Esophagus muscularis mucosa (tissue), 4 donors: ENCODE measurements at regions not wholly inside any gene's neighbourhood (a gene's known extent, or its start where the extent isn't known, plus 50 kb on each side); places are given as distances from the start of the nearest gene placed in this dataset.

Experiments used
- DNase-seq: peaks from one replicate; pipeline ENCODE4 v3.0.0-alpha.2; 2017; ENCODE audit errors: extremely low spot score
- H3K27ac ChIP-seq, 4 donors: fragments of 200-600 bp; sonication (generic); replicated peaks in 1 of 4; 1 replicate in 3 of 4; 2 replicates in 1 of 4; pipeline ENCODE4 v1.5.1; 2016 to 2019; ENCODE audit warnings: mild to moderate bottlenecking in 1 of 4
- H3K27me3 ChIP-seq, 4 donors: fragments of 200-600 bp; sonication (generic); one replicate each; pipeline versions ENCODE4 v1.5.1 to v1.6.0; 2016 to 2019
- H3K36me3 ChIP-seq, 4 donors: fragments of 200-600 bp; sonication (generic); one replicate each; pipeline ENCODE4 v1.5.1; 2016 to 2019
- H3K4me1 ChIP-seq, 4 donors: fragments of 200-600 bp; sonication (generic); one replicate each; pipeline ENCODE4 v1.5.1; 2016 to 2019
- H3K4me3 ChIP-seq, 4 donors: fragments of 200-600 bp; sonication (generic); 1 replicate in 2 of 4; 2 replicates in 2 of 4; pipeline ENCODE4 v1.5.1; 2016 to 2019; ENCODE audit warnings: mild to moderate bottlenecking in 4 of 4, moderate library complexity in 1 of 4
- H3K9me3 ChIP-seq, 4 donors: fragments of 200-600 bp; sonication (generic); 1 replicate in 3 of 4; 2 replicates in 1 of 4; pipeline ENCODE4 v1.5.1; 2016 to 2019
- EP300 ChIP-seq: sonication (generic); formaldehyde crosslinking; IDR thresholded peaks from one replicate; pipeline ENCODE4 v1.6.1; 2017; ENCODE audit warnings: antibody characterized with exemption
- POLR2A ChIP-seq: fragments of 450-650 bp; IDR thresholded peaks from one replicate; pipeline ENCODE4 v1.6.1; 2017; ENCODE audit warnings: antibody characterized with exemption, moderate library complexity, mild to moderate bottlenecking, low read depth
- POLR2AphosphoS5 ChIP-seq, 2 donors: sonication (generic); formaldehyde crosslinking; IDR thresholded peaks; one replicate each; pipeline ENCODE4 v1.6.1; 2017; ENCODE audit warnings: antibody characterized with exemption in 2 of 2
- WGBS: methylation state at CpG from one replicate; pipeline ENCODE4 v1.1.5; 2018; 5-methylcytosine and 5-hydroxymethylcytosine counted together
- intact Hi-C: fragments of 100-400 bp; cut with DNase I; formaldehyde crosslinking; loops from one replicate; pipeline ENCODE4 v1.15.1; 2023
- TF ChIP-seq, protein P1 (sequence below), 3 experiments: fragments of 200-600 bp in 2 of 3; fragments of 450-650 bp in 1 of 3; sonication (generic) in 2 of 3; IDR thresholded peaks; one replicate each; pipeline ENCODE4 v1.5.1; 2017 to 2019; ENCODE audit warnings: antibody characterized with exemption in 3 of 3, mild to moderate bottlenecking in 2 of 3, moderate library complexity in 1 of 3

DNA sequence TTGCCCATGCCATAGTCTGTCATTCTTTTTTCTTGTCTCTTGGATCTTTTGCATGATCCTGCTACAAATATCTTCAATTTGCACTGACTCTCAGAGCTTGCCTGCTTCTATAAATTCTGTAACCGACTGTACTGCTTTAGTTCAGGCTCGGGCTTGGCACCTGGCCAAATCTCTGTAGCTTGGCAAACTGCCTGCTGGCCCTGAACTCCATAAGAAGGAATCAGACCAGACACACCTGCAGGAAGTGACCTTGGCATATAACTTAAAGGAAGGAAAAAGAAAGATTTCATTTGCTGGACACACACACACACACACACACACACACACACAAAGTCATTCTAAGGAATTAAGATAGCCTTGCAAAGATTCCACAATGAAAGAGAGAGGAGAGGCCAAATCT is 291.2 kb upstream of the DDX18 start:
- intact Hi-C loops = no loop called here
- Histone ChIP-seq H3K27me3 (no peaks in the 10 kb centered on the region), H3K36me3 (no peaks in the 10 kb centered on the region), H3K9me3 (no peaks in the 10 kb centered on the region), H3K27ac (no peak overlapping the region), H3K4me1 (peaks cover 0 to 7% (median 2%) of the 10 kb centered on the region in 4 donors), H3K4me3 (no peak overlapping the region)
- no peak for DNase-seq
- no peak for TF ChIP-seq POLR2A
- no peak for TF ChIP-seq EP300
- peak in 1 of 2 donors; percentile 11 for TF ChIP-seq POLR2AphosphoS5 (IDR thresholded peaks at IDR 0.05)
- 0% methylated on average over 2 of the region's 2 CpGs for WGBS

DNA sequence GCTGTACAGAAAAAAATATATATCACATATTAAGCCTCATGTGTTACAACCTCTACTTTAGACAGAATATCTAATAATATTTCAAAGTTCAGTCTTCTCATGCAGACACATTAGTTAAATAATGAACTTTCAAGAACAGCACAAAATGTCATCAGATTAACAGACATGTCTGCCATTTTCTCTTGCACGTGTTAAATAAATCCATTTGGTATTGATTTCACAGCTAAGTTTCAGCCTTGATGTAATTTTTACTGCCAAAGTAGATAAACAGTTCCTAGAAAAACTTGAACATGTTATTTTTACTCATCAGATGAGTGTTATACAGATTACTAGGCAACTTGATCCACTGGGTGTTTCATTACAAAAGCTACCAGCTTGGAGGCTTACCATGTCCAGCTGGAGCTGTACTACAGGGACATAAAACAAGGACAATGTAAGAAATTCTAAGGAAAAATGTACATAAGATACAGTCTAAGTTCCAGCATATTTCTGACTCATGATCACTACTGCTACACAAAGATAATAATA is 290.7 kb upstream of the DDX18 start:
- no peak for DNase-seq
- TF ChIP-seq, protein P1, sequence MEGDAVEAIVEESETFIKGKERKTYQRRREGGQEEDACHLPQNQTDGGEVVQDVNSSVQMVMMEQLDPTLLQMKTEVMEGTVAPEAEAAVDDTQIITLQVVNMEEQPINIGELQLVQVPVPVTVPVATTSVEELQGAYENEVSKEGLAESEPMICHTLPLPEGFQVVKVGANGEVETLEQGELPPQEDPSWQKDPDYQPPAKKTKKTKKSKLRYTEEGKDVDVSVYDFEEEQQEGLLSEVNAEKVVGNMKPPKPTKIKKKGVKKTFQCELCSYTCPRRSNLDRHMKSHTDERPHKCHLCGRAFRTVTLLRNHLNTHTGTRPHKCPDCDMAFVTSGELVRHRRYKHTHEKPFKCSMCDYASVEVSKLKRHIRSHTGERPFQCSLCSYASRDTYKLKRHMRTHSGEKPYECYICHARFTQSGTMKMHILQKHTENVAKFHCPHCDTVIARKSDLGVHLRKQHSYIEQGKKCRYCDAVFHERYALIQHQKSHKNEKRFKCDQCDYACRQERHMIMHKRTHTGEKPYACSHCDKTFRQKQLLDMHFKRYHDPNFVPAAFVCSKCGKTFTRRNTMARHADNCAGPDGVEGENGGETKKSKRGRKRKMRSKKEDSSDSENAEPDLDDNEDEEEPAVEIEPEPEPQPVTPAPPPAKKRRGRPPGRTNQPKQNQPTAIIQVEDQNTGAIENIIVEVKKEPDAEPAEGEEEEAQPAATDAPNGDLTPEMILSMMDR (IDR thresholded peaks at IDR 0.05) = no peak
- TF ChIP-seq POLR2AphosphoS5 (IDR thresholded peaks at IDR 0.05) = no peak
- TF ChIP-seq POLR2A = no peak
- H3K36me3 ChIP-seq = no peaks in the 10 kb centered on the region
- intact Hi-C loops = no loop called here
- H3K27me3 ChIP-seq = no peaks in the 10 kb centered on the region
- WGBS = 40% methylated on average over 1 of the region's 1 CpG
- H3K4me3 ChIP-seq = no peak overlapping the region
- H3K9me3 ChIP-seq = no peaks in the 10 kb centered on the region
- H3K27ac ChIP-seq = no peak overlapping the region
- peaks cover 0 to 7% (median 2%) of the 10 kb centered on the region in 4 donors for H3K4me1 ChIP-seq

DNA sequence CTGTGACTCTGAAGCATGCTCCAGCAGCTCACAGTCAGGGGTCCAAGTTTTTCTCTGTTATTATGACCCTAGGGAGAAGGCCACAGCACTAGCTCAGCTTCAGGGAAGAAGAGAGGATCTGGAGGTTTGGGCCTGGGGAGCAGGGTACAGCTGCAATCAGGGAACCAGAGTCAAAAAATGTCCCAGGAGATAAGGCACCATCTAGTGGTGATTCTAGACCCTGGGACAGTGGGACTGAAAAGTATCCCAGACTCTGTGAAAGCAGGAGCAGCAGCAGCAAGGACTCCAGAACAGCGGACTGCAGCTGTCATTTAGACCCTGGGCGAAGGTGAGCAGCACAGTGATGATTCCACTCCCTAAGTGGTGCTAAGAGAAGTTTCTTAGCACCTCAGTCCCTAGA is 278.4 kb upstream of the DDX18 start:
- no peak overlapping the region for H3K4me3 ChIP-seq
- H3K9me3 ChIP-seq = peaks cover 0 to 12% (median 2%) of the 10 kb centered on the region in 4 donors
- intact Hi-C loops = no loop called here
- no peaks in the 10 kb centered on the region for H3K27me3 ChIP-seq
- no CpG with 5 or more reads among the region's 2 CpGs for WGBS
- TF ChIP-seq, protein P1 (IDR thresholded peaks at IDR 0.05) = no peak
- no peak for TF ChIP-seq EP300
- TF ChIP-seq POLR2AphosphoS5 (IDR thresholded peaks at IDR 0.05) = no peak
- no peak for TF ChIP-seq POLR2A
- H3K27ac ChIP-seq = no peak overlapping the region
- no peaks in the 10 kb centered on the region for H3K4me1 ChIP-seq
- H3K36me3 ChIP-seq = no peaks in the 10 kb centered on the region
- DNase-seq = no peak

DNA sequence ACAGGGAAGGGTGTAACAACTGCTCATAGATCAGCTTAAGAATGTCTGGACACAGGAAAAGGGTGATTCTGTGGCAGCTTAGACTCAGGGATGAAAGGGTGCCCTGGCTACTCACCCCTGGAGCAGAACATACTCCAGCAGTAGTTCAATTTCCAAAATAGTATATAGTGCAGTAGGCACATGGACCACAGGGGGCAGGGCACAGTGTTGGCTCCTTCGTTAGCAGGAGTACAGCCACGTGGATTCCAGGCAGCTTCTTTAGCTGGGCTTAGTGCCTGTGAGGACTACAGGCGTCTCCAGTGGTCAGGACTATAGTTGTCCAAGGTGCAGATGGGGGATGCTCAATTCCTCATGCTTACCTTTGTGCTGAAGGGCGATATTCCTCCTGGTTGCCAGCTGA is 277.5 kb upstream of the DDX18 start:
- no peaks in the 10 kb centered on the region for H3K4me1 ChIP-seq
- no peak overlapping the region for H3K4me3 ChIP-seq
- DNase-seq = no peak
- TF ChIP-seq POLR2A (no peak), POLR2AphosphoS5 (IDR thresholded peaks at IDR 0.05) (no peak), EP300 (no peak)
- TF ChIP-seq, protein P1 (IDR thresholded peaks at IDR 0.05) = no peak
- H3K9me3 ChIP-seq = peaks cover 0 to 12% (median 2%) of the 10 kb centered on the region in 4 donors
- H3K27ac ChIP-seq = no peak overlapping the region
- intact Hi-C loops = no loop called here
- H3K27me3 ChIP-seq = no peaks in the 10 kb centered on the region
- 72% methylated on average over 4 of the region's 4 CpGs for WGBS
- no peaks in the 10 kb centered on the region for H3K36me3 ChIP-seq

DNA sequence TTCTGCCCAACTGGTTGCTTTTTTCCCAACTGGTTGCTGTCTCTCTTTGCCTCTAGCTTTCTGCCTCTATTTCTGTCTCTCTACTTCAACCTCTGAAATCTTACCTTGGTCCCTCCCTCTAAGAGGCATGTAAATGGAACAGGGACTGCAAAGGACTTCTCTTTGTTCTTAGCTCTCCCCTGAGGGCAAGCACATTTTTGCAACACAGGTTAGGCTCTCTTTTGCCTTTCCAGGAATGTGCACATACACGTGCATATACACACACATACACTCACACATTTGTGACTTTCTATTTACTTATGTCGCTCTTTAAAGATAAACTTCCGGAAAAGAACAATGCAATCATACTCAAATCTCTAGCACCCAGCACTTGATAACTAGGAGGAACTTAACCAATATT is 262.6 kb upstream of the DDX18 start:
- DNase-seq = no peak
- TF ChIP-seq, protein P1 (IDR thresholded peaks at IDR 0.05) = no peak
- TF ChIP-seq POLR2AphosphoS5 (IDR thresholded peaks at IDR 0.05) (no peak), POLR2A (no peak), EP300 (no peak)
- intact Hi-C loops = no loop called here
- no peaks in the 10 kb centered on the region for H3K9me3 ChIP-seq
- no peaks in the 10 kb centered on the region for H3K4me1 ChIP-seq
- no peak overlapping the region for H3K27ac ChIP-seq
- no peak overlapping the region for H3K4me3 ChIP-seq
- WGBS = 60% methylated on average over 3 of the region's 3 CpGs
- H3K36me3 ChIP-seq = no peaks in the 10 kb centered on the region
- no peaks in the 10 kb centered on the region for H3K27me3 ChIP-seq
